ENCODE measurements at regions not wholly inside any gene's neighbourhood (a gene's known extent, or its start where the extent isn't known, plus 50 kb on each side); places are given as distances from the start of the nearest gene placed in this dataset.

GRCh38 chr6:154885214-154885613, 109.9 kb upstream of the TIAM2 start:
- DNase-seq, result no peak

- no peak for DNase-seq
Measured at GRCh38 chr6:154886016-154886415, 109.1 kb upstream of the TIAM2 start.

- DNase-seq, result no peak
Measured at GRCh38 chr6:154886471-154886870, 108.6 kb upstream of the TIAM2 start.

- DNase-seq, result no peak
Measured at GRCh38 chr6:154887051-154887450, 108.1 kb upstream of the TIAM2 start.

- no peak for DNase-seq
Measured at GRCh38 chr6:154888421-154889295, 106.5 kb upstream of the TIAM2 start.

- DNase-seq, result no peak
Measured at GRCh38 chr6:154890874-154891273, 104.2 kb upstream of the TIAM2 start.

- no peak for DNase-seq
Measured at GRCh38 chr6:154891901-154892300, 103.2 kb upstream of the TIAM2 start.

- DNase-seq, result no peak
Measured at GRCh38 chr6:154893917-154894316, 101.2 kb upstream of the TIAM2 start.

GRCh38 chr6:154894902-154895301, 100.2 kb upstream of the TIAM2 start:
- no peak for DNase-seq

- no peak for DNase-seq
Measured at GRCh38 chr6:154895841-154896240, 99.3 kb upstream of the TIAM2 start.

- no peak for DNase-seq
Measured at GRCh38 chr6:154898821-154899220, 96.3 kb upstream of the TIAM2 start.

GRCh38 chr6:154899824-154900463, 95.2 kb upstream of the TIAM2 start:
- no peak for DNase-seq

GRCh38 chr6:154901876-154902552, 93.1 kb upstream of the TIAM2 start:
- no peak for DNase-seq

GRCh38 chr6:154907291-154907690, 87.8 kb upstream of the TIAM2 start:
- DNase-seq, result no peak

- DNase-seq, result no peak
Measured at GRCh38 chr6:154908723-154909122, 86.4 kb upstream of the TIAM2 start.

- DNase-seq, result no peak
Measured at GRCh38 chr6:154909311-154909710, 85.8 kb upstream of the TIAM2 start.

GRCh38 chr6:154909821-154910220, 85.3 kb upstream of the TIAM2 start:
- no peak for DNase-seq

GRCh38 chr6:154914288-154914687, 80.8 kb upstream of the TIAM2 start:
- no peak for DNase-seq

- no peak for DNase-seq
Measured at GRCh38 chr6:154916857-154917256, 78.3 kb upstream of the TIAM2 start.

GRCh38 chr6:154917941-154918340, 77.2 kb upstream of the TIAM2 start:
- DNase-seq, result no peak

GRCh38 chr6:154919806-154920205, 75.3 kb upstream of the TIAM2 start:
- DNase-seq, result no peak

- DNase-seq, result no peak
Measured at GRCh38 chr6:154920495-154921200, 74.5 kb upstream of the TIAM2 start.

GRCh38 chr6:154921482-154921881, 73.6 kb upstream of the TIAM2 start:
- no peak for DNase-seq

Measured in NCI-H1092 (cell line).